ENCODE measurements at regions not wholly inside any gene's neighbourhood (a gene's known extent, or its start where the extent isn't known, plus 50 kb on each side); places are given as distances from the start of the nearest gene placed in this dataset.
"Not testable (repeated sequence)": the region's sequence is repeated elsewhere in the genome, so short reads cannot be mapped to it uniquely, and the experiment has no call there.

DNA sequence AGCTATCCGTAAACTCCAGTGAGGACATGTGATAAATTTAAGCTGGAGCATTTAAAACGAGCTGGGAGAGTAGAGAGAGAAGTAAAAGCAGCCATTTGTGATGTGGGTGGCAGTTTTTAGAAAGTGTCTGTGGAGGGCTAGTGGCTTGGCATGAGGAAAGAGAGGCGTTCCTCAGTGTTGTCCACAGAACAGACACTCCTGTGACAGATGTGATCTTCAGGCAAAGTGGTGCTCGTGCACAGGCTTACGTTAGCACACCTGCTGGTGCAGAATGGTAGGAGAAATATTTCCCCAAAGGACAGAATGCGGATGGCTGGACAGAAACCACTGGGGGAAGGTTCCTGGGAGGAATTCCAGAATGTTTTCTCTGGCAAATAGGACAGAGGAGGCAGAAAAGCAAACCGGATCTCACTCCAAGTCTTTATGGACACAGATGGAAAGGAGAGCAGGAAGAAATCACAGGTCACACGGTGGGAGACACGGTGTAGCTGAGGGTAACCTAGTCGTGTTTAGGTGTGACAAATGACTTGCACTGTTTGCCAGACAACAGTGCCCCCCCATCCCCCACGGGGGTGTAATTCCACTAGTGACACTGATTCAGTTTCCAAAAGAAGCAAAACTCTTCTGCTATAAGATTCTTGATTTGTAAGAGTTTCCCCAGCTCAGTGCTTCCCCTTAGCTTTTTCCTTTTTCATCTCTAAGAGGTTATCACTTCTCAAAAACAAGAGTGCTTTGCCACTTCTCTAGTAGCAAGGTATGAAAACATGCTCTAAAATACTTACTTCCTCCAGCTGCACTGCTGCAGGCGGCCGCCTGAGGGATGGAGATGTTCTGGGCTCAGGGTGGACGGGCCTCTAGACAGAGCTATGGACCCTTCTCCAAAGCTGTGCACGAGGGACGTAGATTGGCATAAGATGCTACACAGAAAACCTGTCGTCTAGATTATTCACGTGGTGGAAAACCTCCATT, 293.2 kb downstream of the QKI start:
- DNase-seq, result no peak

DNA sequence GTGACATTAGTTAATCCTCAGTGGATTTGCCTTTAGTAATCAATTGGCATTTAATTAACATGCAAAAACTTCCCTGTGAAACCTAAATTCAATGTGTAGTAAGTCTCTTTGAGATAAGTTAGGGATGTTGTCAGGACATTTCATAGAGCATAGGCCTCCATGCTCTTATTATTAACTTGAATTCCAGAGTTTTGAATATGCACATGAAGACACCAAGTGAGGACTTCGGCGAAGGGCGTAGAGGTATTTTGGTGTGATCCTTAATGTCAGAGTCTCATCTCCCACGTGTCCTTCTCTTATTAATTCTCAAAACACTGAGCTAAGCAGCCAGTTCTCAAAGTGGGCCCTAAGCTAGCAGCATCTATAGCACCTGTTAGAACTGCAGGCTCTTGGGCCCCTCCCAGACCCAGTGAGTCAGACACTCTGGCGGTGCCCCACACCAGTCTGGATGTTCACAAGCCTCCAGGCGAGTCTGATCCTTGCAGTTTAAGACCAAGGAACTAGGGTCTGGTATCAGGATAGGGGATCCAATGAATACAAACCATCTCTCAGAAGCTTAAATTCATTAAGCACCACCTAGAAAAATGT, 292.1 kb downstream of the QKI start:
- DNase-seq, result no peak

DNA sequence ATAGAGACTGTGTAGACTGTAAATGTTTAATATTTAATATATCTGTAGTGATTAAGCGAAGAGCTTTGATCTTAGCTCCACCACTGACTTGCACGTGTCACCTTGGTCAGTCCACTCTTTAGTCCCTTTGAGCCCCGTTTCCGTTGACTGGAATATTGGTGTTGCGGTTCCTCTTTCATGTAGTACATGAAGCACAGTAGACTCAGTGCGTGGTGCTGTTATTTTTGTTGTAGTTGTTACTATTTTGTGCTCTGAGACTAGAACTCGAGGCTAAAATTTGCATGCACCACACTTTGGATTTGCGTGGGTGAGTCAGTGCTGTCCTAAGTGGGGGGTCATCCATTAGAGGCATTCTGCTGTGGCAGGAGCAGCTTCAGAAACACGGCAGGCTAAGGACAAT, 291.4 kb downstream of the QKI start:
- no peak for DNase-seq

DNA sequence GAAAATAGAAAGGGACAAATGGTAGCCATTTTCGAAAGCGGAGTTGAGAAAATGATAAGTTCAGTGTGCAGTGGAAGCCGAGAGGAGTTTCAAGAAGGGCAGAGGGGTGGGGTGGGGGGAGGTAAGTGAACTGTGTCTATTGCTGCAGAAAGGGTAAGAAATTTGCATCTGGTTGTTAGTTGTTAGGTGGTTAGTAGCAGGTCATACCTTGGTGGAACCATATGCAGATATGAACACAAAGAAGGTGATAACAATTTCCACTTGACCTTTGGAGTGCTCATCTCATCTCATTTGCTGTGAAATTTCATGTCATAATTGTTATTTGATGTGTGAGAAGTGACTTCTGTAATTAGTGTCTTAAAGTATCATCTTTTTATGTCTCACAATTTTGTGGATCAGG, 288.2 kb downstream of the QKI start:
- no peak for DNase-seq

GRCh38 chr6:163701762-163702161, 287.2 kb downstream of the QKI start:
- DNase-seq, result no peak

GRCh38 chr6:163698086-163698485, 283.6 kb downstream of the QKI start:
- DNase-seq, result no peak

DNA sequence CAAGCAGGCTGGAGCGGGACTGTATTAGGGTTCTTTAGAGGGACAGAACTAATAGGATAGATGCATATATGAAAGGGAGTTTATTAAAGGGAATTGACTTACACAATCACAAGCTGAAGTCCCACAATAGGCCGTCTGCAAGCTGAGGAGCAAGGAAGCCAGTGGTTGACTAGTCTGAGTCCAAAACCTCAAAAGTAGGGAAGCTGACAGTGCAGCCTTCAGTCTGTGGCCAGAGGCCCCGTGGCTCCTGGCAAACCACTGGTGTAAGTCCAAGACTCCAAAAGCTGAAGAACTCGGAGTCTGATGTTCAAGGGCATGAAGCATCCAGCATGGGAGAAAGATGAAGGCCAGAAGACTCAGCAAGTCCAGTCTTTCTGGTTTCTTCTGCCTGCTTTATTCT, 281.8 kb downstream of the QKI start:
- DNase-seq, result not testable (repeated sequence)

DNA sequence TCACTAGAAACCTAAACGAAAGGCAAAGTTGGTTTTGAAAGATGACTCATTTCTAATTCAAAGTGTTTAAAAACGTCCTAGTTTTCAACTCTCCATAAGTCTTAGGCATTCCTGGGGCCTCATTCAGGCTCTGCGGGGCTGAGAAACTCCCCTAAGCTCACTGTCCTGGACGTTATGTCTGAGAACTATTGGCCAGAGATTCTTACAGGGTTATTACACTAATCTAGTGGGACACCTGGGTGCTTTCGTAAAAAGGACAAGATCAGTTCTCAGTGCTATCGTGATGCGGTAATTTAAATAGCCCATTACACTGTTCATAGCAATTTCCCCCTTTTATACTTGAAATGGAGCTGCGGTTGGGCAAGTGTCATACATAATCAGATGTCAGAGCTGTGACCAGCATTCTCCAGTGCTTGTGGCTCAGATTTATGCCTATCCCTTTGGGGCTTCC, 280.9 kb downstream of the QKI start:
- no peak for DNase-seq

DNA sequence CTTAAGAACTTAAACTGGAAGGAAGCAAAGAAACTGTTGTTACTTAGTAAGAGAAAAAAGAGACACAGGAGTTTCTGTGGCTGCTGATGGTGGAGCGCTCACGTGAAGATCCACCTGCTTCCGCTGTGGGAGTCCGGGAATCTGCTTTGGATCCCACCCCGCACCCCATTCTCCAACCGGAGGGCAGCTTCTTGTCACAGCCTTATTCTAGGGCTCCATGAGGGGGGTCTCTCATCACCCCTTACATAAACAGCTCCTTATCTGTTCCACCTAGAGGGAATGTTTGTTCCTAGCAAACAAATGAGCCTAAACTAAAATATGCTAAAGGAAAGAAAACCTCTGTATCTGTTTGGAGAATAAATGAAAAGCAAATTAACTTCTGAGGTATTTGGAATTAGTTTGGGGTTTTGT, 280.5 kb downstream of the QKI start:
- DNase-seq, result no peak

DNA sequence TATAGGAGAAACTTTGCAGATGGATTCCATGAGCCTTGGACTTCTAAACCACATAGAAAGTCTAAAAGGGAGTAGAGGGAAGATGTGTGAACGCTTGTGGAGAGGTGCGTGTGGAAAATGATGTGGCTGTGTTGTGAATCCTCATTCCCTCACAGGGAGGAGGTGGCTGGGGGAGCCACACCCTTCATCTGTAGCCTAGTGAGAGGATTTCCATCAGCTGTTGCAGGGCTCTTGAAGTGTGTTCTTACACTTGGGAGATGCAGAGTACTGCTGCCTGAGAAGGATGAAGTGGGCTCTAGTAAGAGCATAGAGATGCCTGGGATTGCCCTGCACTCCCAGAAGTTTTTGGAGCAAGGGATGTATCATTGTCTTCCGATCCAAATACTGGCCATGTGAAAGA, 279.6 kb downstream of the QKI start:
- DNase-seq, result no peak

- no peak for DNase-seq
Measured at GRCh38 chr6:163691049-163691448, 276.5 kb downstream of the QKI start.

DNA sequence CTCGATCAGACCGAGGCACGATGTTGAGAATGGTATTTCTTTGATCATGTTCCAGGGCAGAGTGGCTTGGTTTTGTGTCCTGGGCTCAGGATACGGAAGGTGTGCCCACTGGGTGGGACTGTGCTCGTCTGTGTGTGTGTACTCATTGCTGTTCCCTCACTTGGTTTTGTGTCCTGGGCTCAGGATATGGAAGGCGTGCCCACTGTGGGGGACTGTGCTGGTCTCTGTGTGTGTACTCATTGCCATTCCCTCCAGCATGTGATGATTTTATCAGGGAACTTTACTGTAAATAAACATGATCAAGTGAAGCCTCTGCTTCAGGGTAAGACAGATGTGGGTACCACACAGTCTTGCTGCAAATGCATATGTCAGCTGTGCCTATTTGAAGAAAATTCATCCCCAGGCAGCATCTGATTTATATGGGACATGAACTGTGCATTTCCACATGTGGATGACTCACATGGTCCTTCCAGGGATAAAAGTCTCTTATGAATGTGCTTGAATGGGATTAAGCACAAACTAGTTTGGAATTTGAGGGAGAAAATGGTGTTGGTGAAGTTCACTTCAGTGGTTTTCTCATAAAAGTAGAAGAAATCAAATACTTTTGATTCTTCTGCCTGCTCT, 274.3 kb downstream of the QKI start:
- no peak for DNase-seq

DNA sequence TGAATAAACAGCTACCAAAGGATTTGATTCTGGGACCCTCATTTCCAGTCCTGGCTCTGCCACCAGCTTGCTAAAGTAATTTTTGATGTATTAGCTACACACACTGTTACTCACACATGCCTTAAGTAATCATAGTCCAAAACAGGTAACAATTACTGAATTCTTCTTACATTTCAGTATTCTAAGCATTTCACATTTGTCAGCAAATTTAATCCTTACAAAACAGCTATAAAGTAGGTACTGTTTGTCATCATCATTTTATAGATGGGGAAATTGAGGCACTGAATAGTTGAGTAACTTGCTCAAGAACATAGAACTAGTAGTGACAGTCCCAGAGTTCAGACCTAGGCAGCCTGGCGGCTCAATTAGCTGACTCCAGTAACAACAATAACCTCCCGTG, 272.6 kb downstream of the QKI start:
- DNase-seq, result no peak

DNA sequence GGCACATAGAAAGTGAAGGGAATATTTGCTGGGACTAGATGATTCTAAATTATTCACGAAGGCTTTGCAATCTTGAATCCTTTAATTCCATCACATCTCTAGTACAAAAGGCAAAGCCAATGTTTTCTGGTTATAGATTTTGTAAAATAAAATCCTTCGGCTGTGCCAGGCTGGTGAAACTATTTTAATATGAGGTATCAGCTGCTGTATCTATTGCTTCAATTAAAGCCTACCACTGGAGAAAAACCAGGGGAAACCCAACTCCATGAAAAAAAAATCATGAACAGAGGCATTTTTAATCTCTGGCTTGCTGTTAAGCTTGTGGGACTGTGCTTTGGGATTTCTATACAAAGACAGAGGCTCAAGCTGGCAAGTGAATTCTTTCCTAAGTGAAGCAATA, 271.8 kb downstream of the QKI start:
- no peak for DNase-seq

GRCh38 chr6:163683105-163683622, 268.6 kb downstream of the QKI start:
- no peak for DNase-seq

DNA sequence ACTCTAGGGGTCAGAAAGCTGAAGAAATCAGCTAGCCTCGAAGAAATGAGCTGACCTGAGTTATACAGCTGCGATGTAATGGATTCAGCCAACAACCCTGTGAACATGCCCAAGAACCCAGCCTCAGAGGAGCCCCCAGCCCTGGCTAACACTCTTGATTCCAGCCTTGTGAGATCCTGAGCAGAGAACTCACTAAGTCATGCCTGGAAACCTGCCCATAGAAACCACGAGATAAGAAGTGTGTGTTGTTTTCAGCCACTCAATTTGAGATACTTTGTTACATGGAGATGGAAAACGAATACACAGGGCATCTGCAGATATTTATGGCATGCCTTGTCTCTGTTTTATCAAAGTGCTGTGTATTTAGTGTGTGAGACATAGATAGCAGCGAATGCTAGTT, 265.2 kb downstream of the QKI start:
- no peak for DNase-seq

- no peak for DNase-seq
Measured at GRCh38 chr6:163679012-163679660, 264.6 kb downstream of the QKI start.

- DNase-seq, result no peak
Measured at GRCh38 chr6:163675611-163676010, 261.1 kb downstream of the QKI start.

GRCh38 chr6:163672710-163673109, 258.2 kb downstream of the QKI start:
- DNase-seq, result no peak

DNA sequence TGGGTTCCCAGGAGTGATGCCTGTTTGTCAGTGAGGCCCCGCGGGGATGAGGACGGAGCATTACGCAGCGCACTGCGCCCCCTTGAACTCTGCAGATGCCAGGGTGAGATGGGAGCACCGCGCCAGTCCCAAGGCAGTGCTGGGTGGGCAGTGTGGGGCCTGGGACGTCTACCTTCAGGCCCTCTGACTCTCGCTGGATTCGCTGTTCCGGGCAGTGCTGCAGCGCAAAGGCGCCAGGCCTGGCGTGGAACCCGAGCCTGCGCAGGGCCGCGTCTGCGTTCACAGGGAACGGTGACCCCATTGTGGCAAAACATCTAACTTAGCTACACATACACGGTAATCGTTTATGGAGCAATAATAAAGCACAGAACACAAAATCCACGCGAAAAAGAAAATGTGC, 257.3 kb downstream of the QKI start:
- DNase-seq, result no peak

- no peak for DNase-seq
Measured at GRCh38 chr6:163671355-163671754, 256.8 kb downstream of the QKI start.

DNA sequence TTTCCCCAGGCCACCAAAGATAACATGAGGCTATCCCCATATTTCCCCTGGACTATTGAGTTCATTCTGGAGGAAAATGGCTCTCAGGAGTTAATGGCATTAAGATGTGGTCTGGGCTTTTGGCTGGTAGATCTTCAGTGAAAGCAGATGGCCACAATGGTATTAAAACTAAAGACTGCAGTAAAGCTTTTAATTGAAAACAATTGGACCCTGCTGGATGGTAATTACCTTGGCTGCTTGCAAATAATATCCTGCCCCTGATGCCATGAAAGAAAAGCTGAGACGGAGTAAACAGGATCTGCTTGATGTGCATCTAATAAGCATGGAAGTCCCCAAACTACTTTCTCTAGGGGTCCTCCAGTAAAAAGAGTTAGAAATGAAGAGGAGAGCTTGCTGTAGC, 255.8 kb downstream of the QKI start:
- no peak for DNase-seq

DNA sequence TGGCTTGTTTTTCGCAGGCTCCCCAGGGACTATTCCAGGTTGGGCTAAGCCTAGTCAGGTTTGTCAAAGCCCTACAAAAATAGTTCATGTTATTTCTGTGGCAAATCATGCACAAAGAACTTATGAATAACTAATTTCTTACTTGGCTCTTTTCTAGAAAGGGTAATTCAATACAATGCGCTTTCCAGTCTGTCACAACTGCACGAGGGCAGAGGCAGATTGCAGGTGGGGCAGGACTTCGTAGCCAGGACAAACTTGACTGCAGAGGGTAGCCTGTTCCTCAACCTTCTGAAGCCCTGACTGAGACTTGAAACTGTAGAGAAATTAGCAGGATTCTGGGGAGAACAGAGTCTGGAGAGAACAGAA, 253.5 kb downstream of the QKI start:
- no peak for DNase-seq

Data from T-helper 9 cell (primary cell).